BE2C (cell line): ENCODE measurements at regions not wholly inside any gene's neighbourhood (a gene's known extent, or its start where the extent isn't known, plus 50 kb on each side); places are given as distances from the start of the nearest gene placed in this dataset.

Experiments
- DNase-seq: peaks from one replicate; pipeline ENCODE4 v3.0.0-alpha.2; 2020
- H3K27me3 ChIP-seq: fragments of 250-450 bp; sonication (Bioruptor Pico); 2 replicates; pipeline ENCODE4 v1.5.1; 2020; ENCODE audit warnings: mild to moderate bottlenecking
- H3K36me3 ChIP-seq: fragments of 250-450 bp; sonication (Bioruptor Pico); 2 replicates; pipeline ENCODE4 v1.5.1; 2020; ENCODE audit warnings: mild to moderate bottlenecking
- H3K4me1 ChIP-seq: fragments of 250-450 bp; sonication (Bioruptor Pico); 2 replicates; pipeline ENCODE4 v1.5.1; 2020
- H3K4me3 ChIP-seq: 2 replicates; pipeline ENCODE4 v1.5.1; 2011; ENCODE audit warnings: low read depth, low read length
- H3K9me3 ChIP-seq: fragments of 250-450 bp; sonication (Bioruptor Pico); 2 replicates; pipeline ENCODE4 v1.5.1; 2020
- CTCF ChIP-seq: IDR thresholded peaks from 2 replicates; pipeline ENCODE4 v1.5.1; 2012; ENCODE audit warnings: mild to moderate bottlenecking, low read depth, low read length

GRCh38 chr2:15773846-15774245, 166.5 kb upstream of the MYCN start:
- Histone ChIP-seq H3K9me3 (no peaks in the 10 kb centered on the region), H3K27me3 (no peaks in the 10 kb centered on the region), H3K4me3 (no peak overlapping the region), H3K4me1 (no peaks in the 10 kb centered on the region), H3K36me3 (no peaks in the 10 kb centered on the region)
- no peak for TF ChIP-seq CTCF
- DNase-seq = no peak

- no peak for DNase-seq
- Histone ChIP-seq H3K36me3 (no peaks in the 10 kb centered on the region), H3K9me3 (no peaks in the 10 kb centered on the region), H3K4me1 (no peaks in the 10 kb centered on the region), H3K4me3 (no peak overlapping the region), H3K27me3 (no peaks in the 10 kb centered on the region)
- no peak for TF ChIP-seq CTCF
Observed at GRCh38 chr2:15775753-15776628, 164.4 kb upstream of the MYCN start.

GRCh38 chr2:15776629-15776919, 163.8 kb upstream of the MYCN start:
- no peaks in the 10 kb centered on the region for H3K9me3 ChIP-seq
- H3K4me1 ChIP-seq = no peaks in the 10 kb centered on the region
- H3K4me3 ChIP-seq = no peak overlapping the region
- H3K36me3 ChIP-seq = no peaks in the 10 kb centered on the region
- H3K27me3 ChIP-seq = no peaks in the 10 kb centered on the region
- no peak for TF ChIP-seq CTCF
- DNase-seq = no peak

GRCh38 chr2:15776992-15777702, 163.2 kb upstream of the MYCN start:
- H3K9me3 ChIP-seq = no peaks in the 10 kb centered on the region
- TF ChIP-seq CTCF = no peak
- DNase-seq = no peak
- no peaks in the 10 kb centered on the region for H3K36me3 ChIP-seq
- H3K4me3 ChIP-seq = no peak overlapping the region
- H3K27me3 ChIP-seq = no peaks in the 10 kb centered on the region
- no peaks in the 10 kb centered on the region for H3K4me1 ChIP-seq

GRCh38 chr2:15777795-15778371, 162.5 kb upstream of the MYCN start:
- H3K4me3 ChIP-seq = no peak overlapping the region
- TF ChIP-seq CTCF = no peak
- no peaks in the 10 kb centered on the region for H3K9me3 ChIP-seq
- DNase-seq = no peak
- no peaks in the 10 kb centered on the region for H3K4me1 ChIP-seq
- H3K36me3 ChIP-seq = no peaks in the 10 kb centered on the region
- H3K27me3 ChIP-seq = no peaks in the 10 kb centered on the region
